Stimulated activated CD4-positive, alpha-beta T cell treated with anti-CD3 and anti-CD28 coated beads, TNF-alpha, amount 100 ng/mL, for 24 hours (primary cell): ENCODE measurements at regions not wholly inside any gene's neighbourhood (a gene's known extent, or its start where the extent isn't known, plus 50 kb on each side); places are given as distances from the start of the nearest gene placed in this dataset.
"Not testable (repeated sequence)": the region's sequence is repeated elsewhere in the genome, so short reads cannot be mapped to it uniquely, and the experiment has no call there.

ENCODE experiments used
- DNase-seq, 3 experiments: peaks; one replicate each; pipeline ENCODE4 v3.0.0-alpha.2; 2020; ENCODE audit warnings: low read depth in 3 of 3

DNA sequence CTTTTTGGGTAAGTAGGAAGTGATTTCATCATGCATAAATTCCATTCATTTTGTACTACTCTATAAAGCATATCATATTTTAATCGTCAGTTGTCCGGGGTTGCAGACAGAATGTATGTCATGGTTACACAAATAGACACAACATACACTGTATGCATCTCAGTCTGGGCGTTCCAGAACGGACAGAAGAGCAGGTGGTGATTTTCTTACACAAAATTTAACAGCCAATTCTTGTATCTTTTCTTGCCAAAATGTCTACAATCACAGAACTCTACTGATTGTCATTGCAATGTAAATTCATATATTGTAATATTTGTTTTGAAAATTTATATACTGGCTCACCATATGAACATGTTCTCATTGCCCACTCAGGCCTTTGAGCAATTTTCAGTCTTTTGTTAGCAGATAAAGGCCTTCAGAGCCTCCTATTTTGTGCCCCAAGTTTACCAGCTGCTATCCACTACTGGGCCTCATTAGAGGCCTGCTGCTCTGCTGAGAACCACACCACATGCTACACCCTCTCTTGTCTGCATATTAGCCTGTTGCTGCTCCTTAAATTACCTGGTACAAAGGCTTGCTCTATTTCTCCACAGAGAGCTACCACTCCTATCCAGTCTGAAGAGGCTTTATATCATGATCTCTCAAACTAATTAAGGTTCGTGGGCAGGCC lies 61.5 kb downstream of the PRDM13 start:
- no peak for DNase-seq

DNA sequence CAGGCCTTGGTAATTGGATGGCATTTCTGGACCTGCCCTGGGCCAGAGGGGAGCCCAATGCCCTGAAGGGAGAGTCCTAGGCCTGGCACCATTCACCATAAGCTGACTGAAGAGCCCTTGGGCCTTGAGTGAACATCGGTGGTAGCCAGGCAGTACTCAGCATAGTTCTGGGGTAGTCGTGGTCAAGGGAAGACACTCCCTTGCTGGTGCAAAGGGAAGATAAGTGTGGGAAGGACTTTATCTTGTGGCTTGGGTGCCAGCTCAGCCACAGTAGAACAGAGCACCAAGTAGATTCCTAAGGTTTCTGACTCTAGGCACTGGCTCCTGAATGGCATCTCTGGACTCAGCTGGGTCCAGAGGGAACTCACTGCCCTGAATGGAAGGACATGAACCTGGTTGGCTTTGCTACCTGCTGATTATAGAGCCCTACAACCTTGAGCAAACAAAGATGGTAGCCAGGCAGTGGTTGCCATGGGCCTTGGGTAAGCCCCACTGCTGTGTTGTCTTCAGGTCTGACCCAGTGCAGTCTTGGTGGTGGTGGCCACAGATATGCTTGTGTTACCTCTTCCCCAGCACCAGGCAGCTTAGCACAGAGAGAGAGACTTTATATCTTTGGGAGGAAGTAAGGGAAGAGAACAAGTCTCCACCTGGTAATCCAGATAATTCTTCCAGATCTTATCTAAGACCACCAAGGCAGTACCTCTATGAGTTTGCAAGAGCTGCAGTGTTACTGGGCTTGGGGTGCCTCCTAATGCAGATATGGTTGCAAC lies 83.5 kb downstream of the PRDM13 start:
- DNase-seq = no peak

DNA sequence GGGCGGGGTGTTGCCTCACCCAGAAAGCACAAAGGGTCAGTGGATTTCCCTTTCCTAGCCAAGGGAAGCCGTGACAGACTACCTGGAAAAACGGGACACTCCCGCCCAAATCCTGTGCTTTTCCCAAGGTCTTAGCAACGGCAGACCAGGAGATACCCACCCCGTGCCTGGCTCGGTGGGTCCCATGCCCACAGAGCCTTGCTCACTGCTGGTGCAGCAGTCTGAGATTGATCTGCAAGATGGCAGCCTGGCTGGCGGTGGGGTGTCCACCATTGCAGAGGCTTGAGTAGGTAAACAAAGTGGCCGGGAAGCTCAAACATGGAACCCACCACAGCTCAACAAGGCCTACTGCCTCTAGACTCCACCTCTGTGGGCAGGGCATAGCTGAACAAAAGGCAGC lies 95.7 kb downstream of the PRDM13 start:
- DNase-seq = not testable (repeated sequence)

DNA sequence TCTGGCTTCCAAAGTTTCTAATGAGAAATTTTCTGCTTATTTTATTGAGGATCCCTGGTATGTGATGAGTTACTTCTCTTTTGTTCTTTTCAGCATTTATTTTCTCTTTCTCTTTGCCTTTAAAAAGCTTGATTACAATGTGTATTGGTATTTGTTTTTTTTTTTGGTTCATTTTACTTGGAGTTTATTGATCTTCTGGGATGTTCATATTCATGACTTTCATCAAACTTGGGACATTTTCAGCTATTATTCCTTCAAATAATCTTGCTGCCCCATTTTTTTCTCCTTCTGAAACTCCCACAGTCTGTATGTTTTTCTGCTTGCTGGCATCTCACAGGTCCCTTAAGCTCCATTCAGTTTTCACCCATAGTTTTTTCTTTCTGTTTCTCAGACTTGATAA lies 102.4 kb downstream of the PRDM13 start:
- DNase-seq = no peak

DNA sequence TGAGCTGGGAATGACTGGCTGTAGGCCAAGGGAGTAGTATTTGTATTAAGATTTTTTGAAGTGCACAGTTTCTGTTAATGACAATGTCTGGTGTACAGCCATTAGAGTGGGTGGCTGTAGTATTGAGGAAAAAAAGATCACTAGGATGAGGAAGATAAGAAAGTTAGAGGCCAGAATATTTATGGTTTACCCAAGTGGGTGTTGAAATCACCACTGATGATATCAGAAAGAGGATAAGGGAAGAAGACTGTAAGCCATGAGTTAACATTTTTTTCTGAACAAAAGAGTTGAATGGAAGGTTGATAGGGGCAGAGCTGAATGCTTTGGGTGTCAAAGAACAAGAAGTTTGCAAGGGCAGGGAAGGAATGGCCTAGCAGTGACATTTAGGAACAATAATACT lies 104.7 kb downstream of the PRDM13 start:
- DNase-seq = no peak

DNA sequence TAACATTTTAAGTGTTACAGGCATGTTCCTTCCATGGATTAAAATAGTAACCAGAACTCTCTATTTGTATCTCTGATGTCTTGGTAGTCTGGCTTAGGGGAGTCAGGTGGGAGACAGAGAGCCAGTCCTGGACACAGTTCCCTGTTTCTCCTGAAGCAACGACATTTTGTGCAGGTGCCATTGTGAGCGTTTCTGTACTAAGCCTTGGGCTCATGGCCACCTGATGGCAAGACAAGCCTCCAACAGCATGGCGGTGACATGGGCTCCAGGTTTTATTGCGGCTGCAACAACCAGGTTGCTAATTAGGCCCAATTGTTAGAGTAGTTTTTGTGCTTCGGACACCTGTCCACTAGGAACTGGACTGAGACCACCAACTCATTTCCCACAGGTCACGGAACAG lies 105.3 kb downstream of the PRDM13 start:
- DNase-seq = no peak

DNA sequence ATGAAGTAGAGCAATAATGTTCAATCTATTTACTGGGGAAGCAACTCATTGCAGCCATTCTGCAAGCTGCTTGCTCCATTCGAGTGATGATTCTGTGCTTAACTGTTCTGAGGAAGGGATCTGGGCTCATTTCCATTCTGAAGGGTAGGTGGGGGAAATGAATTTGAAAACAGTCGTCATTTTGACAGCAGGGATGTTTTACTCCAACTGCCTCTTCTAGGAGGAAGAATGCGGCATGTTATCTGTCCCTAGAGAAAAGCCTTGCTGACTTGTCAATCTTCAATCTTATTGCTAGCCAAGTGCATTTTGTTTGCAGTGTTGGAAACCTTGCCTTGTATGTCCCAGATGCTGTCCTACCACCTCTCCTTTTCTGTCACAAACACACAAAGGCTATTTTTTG lies 105.9 kb downstream of the PRDM13 start:
- DNase-seq = no peak

DNA sequence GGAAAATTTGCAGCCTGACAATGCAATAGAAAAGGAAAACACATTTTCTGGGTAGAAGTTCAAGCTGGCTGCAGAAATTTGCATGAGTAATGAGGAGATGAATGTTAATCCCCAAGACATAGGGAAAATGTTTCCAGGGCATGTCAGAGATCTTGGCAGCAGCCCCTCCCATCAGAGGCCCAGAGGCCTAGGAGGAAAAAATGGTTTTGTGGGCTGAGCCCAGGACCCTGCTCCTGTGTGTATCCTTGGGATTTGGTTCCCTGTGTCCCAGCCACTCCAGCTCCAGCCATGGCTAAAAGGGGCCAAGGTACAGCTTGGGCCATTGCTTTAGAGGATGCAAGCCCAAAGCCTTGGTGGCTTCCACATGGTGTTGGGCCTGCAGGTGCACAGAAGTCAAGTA lies 115.4 kb downstream of the PRDM13 start:
- DNase-seq = not testable (repeated sequence)

DNA sequence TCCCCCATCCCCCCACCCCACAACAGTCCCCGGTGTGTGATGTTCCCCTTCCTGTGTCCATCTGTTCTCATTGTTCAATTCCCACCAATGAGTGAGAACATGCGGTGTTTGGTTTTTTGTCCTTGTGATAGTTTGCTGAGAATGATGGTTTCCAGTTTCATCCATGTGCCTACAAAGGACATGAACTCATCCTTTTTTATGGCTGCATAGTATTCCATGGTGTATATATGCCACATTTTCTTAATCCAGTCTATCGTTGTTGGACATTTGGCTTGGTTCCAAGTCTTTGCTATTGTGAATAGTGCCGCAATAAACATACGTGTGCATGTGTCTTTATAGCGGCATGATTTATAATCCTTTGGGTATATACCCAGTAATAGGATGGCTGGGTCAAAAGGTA lies 123.6 kb downstream of the PRDM13 start:
- DNase-seq = not testable (repeated sequence)

DNA sequence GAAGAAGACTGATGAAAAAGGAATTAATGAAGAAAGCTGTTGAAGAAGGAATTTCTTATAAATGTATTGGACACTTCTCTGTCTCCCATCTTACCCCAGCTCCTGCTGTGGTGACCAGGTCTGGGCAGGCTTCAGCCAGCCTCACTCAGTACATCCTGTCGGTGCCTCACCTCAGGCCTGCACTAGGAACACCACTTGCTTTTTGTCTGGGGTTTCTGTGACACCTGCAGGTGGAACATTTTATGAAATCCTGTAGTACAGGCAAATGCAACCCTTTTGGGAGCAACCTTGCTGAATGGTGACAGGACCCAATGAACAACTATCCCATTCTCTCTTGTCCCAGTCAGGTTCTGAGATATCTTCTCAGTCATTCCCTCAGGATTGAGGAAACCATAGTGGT lies 129.7 kb downstream of the PRDM13 start:
- no peak for DNase-seq

DNA sequence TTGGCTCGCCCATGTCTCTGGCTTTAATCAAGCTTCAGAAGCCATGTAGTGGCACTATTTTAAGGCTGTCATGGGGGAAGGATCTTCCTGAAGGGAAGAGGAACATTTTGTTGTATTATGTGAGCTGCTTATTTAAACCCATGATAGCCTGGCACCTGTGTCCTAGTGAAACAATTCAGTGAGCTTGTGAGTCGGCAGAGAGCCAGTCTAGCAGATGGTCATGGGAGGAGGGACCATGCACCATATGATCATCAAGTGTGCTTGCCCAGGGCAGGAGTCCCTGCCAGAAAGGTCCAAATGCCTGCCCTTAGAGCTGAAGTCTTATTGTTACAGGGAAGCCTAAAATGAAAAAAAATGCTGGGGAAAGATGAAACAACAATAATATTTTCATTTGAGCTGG lies 132.9 kb downstream of the PRDM13 start:
- DNase-seq = no peak

DNA sequence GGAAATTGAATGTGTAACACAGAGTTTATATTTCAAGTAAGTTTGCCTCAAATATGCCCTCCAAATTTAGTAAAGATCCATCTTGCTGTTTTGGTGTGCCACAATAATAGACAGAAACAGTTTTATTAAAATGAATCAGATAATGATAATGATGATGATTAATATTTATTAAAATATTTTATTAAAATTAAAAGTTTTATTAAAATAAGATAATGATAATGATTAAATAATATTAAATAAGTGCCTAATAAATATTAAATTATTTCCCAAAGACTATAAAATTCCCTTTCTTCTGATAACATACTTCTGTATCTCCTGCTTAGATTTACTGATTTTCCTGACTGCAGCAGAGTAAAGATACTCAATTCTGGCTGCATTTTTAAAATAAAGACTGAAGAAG lies 134.5 kb downstream of the PRDM13 start:
- no peak for DNase-seq

DNA sequence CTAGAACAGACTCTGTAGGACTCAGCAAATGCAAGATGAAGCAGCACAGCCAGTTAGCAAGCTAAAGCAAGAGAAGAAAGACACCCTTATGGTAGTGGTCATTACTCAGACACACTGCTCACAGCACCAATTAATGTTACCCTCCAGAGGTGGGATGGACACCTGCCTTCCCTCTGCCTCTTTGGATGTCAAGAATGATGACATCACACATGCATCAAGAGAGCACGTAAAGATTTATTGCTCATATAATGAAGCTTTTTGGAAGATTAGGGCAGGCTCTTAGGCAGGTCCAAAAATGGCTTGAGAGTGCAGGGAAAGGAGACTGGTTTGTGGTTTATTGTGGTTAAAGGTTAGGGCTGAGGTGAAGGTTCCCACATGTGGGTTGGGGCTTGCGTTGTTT lies 137.0 kb downstream of the PRDM13 start:
- no peak for DNase-seq

DNA sequence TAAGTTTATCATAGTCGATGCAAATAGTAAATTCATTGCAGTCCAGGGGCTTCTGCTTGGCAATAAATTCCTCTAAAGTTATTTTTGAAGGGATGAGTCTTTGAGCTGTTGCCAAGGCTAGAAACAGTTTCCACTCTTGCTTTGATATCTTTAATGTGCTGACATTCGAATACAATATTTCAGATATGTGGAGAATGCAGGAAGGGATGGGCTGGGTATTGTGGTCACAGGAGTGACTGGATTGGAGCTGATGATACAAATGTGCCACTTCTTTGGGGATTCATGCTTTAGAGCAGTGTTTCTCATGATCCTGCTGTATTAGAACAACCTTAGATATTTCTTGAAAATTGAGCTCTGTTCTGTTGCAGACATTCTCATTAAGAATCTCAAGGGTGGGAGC lies 139.0 kb downstream of the PRDM13 start:
- DNase-seq = no peak

DNA sequence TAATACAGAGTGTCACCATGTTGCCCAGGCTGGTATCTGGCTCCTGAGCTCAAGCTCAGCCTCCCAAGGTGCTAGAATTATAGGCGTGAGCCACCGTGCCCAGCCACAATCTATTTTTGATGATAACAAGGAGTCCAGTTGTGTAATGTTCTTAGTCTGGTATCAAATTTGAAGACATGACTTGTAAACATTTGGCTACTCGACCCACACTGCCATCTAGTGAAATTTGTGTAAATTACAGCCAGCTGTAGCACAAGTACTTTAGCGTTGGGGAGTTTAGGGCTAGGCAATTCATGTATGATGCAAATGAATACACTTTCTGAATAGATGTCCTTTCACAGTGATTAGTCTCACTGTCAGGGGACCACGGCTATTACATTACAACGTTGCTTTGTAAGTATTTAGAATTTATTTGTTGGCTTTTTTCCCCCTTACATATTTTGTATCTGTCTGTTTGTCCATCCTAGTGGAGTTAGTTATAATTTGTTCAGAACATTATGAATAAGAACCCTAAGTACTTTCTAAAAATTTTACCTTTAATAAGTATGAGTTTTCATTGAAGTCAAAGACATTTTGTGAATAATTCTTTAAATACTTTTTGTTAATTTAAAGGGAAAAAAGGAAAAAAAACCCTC lies 139.7 kb downstream of the PRDM13 start:
- DNase-seq = peak; percentile 4 to 45 (median 29)

DNA sequence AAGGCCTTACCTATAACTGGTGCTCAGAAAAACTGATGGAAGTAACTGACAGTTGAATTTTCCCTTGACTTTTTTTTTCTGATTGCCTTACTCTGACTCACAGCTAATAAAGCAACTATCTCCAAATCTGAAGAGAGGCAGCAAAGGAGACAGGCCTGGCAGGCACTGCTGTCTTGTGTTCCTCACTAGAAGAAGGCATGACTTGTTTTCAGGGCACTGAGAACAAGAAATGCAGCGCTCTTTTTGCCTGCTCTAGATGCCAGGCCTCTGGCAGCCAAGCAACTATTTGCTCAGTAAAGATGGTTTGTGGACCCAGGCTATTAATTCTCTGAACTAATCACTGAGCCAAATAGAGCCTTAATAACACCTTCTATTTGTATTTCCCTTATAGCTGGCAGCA lies 155.1 kb downstream of the PRDM13 start:
- no peak for DNase-seq

DNA sequence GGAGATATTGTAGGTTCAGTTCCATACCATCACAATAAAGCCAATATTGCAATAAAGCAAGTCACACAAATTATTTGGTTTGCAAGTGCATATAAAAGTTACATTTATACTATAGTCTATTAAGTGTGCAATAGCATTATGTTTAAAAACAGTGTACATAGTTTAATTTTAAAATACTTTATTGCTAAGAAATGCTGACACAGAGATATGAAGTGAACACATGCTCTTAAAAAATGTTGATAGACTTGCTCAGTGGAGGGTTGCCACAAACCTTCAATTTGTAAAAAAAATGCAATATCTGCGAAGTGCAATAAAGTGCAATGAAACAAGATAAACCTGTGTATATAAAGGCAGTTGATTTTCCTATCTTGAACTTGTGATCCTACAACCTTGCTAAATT lies 161.5 kb downstream of the PRDM13 start:
- DNase-seq = no peak

DNA sequence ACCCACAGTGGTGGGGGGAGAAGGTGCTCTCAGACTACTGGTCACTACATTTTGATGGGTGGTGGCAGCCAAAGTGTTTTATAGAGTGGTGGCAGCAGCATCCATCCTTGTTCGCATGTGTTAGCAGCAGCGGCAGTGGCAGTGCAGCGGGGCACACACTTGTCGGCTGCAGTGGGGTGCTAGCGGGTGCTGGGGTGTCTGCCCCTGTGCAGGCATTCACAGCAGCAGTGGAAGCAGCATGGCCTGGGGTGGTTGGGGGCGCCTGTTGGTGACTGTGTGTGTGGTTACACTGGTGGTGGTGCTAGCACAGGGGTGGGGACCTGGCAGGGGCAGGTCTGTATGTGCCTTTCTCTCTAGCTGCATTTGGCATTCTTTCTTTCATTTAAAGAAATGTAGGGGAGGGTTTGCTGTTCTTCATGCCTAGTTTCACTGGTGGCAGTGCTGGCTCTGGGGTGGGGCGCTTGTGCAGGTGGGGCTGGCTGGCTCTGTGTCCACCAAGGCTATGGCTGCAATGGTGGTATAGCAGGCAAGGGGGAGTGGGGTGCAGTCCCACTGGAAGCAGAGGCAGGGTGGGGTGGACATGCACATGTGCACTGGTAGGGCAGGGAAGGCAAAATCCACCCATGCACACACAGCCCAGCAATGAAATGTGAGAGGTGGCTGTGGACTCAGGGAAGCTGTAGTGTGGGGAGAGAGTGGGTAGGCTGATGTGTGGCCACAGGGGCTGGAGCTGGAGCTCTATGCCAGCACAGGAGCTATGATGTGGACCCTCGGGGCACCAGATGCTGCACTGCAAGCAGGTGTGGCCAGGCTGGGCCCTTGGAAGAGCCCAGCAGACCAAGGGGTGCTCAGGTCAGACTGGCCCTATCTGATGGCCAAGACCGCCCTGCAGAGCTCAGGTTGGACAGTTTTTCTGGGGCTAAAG lies 173.3 kb downstream of the PRDM13 start:
- DNase-seq = no peak

DNA sequence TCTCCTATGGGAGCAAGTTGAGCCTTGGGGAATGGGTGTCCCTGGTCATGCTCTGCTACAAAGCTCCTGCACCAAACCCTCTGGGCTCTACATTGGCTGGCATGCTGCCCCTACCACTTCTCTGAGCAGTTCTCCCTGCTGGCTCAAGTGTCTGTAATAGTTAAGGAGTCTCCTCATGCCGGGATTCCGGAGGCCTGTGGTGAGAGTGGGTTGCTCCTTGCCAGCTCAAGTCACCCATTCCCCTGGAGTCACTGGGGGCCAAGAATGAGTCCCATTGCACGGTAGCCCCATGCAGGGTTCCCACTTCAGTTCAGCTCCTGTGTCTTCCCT lies 173.9 kb downstream of the PRDM13 start:
- no peak for DNase-seq

DNA sequence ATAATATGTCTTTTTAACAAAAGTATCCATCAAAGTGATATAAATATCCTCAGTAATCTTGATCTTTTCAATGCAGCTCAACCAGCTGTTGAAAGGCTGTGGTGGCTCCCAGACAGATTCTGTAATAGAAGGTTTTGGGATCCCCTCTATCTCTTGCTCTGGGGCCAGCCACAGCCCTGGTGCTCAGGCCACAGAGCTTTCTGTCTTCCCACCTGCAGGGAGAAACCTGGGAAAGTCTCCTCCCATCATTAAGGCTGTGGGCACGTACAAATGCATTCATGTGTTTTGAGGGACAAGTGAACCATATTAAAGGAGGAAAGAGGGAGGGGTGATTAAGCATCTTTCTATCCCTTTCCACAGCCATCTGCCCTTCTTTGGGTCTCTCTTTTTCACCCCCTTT lies 183.1 kb downstream of the PRDM13 start:
- DNase-seq = no peak

DNA sequence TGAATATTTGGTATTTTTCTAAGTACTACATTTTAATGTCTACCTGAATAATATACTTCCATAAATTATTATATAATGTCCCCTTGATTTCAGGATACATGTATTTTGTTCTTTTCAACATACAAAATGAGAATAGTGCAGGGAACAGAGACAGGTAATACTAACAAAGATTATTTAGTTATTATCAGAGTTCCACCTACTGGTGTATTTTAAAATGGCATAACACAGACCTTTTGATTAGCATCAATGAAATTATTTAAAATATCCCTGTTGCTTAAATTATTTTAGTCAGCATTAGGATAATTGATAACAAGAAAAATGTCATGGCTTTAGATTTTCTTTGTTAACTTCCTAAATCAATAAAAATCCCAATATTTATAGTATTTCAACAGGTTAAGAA lies 184.0 kb downstream of the PRDM13 start:
- DNase-seq = no peak

DNA sequence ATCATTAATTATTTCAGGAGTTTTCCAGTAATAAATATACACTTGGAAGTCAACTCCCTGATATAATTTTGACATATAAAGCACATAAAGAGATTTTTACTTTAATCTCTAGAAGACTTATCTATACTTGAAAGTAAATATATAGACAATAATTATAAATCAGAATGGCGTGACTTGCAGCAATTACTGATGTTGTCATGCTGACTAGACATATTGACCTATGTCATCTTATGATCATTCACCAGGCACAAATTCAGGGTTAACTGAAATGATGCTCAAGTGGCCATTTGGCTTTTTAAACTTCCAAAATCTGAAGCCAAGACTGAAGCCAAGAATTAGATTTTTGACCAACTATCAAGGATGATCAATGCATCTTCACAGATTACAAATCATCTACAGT lies 192.2 kb downstream of the MCHR2 start:
- no peak for DNase-seq
